Inflammatory macrophage (primary cell): ENCODE measurements at regions not wholly inside any gene's neighbourhood (a gene's known extent, or its start where the extent isn't known, plus 50 kb on each side); places are given as distances from the start of the nearest gene placed in this dataset.
"Not testable (repeated sequence)": the region's sequence is repeated elsewhere in the genome, so short reads cannot be mapped to it uniquely, and the experiment has no call there.

ENCODE experiments used
- DNase-seq, 2 donors: peaks; one replicate each; pipeline ENCODE4 v3.0.0-alpha.2; 2020 to 2022

GRCh38 chr5:114822436-114822835, 347.3 kb downstream of the TRIM36 start:
- no peak for DNase-seq

DNA sequence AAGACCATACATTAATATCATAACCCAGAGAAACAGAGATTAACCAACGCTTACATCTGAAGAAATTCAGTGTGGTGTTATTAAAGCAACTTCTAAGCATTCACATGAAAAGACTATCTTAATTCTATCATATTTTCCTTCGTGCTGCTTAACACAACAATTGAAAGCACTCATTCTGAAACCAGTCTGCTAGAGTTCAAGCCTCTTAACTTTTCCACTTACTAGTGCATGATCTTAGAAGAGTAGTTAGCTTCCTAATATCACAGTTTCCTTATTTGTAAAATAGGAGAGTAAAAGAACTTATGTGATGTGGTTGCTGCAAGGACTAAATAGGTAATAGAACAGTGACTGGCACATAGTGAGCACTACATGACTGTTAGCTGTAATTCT, 379.3 kb downstream of the TRIM36 start:
- DNase-seq, result no peak

DNA sequence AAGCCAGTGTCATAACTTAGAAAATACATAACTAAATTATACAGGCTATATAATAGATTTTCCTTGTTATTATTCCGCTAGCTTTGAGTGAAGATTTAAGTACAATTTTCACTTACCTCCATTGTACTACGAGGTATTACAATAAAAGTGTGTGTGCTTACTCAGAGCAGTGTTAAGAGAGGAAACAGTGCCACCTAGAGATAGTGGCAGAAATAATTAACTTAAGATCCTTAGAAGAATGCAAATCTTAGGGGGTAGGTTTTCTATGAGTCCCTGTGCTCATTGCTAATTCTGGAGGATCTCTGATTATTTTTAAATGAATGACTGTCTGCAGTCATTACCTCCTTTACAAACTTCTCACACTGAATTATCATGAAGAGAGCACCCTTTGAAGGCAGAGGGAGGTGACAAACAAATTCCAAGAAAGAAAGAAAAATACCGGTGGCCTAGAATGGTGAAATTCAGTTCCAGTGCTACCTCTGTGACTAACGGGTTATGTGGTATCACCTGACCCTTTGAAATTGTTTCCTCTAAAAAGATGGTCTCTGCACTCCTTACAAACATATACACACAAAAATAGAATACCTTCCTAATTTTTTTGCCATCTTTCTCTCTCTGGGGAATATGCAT, 379.8 kb downstream of the TRIM36 start:
- no peak for DNase-seq

DNA sequence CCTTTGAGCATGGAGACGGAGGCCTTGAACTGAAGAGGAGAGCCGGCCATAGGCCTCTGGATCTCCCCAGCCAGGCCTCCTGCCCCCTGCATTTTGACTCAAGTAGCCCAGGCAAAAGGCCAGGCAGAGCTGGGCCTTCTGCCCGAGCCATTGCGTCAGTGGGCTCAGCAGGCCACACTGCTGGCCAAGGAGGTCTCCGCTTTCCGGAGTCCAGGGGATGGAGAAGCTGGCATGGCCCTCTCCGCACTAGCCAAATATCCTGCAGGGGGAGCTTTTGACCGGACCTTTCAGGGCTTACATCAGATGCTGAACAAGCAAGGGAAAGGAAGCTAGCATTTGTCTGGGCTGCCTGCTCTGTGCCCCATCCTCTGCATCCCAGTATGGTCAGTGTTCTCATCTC, 386.8 kb downstream of the TRIM36 start:
- no peak for DNase-seq

DNA sequence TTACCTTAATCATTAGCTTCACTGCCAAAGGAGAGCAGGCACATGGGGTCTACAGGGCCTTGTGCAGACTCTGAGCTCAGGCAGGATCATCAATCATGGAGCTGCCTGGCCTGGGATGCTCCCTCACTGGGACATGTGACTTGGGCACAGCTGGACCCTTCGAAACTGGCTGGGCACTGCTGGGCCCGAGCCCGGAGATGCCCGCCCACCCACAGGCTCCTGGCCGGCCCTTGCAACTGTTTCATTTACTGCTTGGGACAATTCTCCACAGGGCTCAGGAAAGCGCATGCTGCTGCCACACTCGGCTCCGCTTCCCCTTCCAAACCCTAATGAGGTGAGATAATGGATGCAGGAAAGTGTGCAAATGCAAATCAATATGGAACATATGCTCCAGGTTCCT, 387.5 kb downstream of the TRIM36 start:
- no peak for DNase-seq

DNA sequence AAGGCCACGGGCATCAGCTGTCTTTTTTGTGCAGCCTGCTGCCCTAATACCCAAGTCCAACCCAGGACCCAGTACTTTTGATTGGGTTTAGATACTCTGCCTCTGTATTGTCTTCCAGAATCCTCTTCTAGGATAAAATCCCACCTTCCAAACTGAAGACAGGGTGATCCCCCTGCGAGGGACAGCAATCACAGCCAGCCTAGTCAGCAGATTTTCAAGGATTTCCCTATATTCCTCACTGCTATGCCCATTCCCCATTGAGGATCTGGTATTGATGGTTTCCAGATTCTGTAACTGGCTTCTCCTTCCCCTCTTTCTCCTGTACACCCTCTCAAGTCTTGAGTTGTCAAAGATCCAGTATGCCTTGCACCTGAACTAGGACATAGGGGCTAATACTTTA, 389.4 kb downstream of the TRIM36 start:
- no peak for DNase-seq

GRCh38 chr5:114744406-114744805, 382.5 kb downstream of the KCNN2 start:
- no peak for DNase-seq

DNA sequence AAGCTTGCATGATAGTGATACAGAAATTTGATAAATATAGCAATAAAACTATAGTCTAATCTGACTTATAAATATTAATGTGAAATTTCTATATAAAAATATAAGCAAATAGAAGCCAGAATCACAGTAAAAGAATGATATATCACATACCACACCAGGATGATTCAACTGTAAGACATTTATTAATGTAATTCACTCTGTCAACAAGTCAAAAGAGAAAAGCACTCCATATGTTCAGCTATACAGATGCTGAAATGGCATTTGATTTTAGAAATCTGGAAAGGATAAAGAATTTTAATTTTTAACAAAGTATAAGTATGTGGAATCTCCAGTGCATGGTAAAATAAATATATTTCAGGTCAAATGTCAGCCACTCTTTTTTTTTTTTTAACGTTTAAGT, 372.4 kb downstream of the KCNN2 start:
- no peak for DNase-seq

DNA sequence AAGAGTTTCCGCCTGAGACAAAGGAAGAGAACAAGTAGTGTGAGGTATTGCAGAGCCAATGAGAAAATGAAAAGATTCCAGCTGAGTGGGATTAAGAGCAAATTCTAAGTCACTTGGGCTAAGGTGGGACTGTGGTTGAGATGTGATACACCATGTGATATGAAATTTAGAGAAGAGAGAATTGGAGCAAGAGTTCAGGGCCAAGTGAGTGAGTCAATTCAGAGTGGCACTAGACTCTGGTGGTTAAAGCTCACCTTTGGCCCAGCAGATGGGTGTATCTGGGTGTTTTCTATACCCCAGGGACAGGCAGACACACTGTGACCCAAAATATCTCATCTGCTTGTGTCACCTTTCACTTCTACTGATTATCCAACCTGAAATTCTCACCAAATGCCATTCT, 368.1 kb downstream of the KCNN2 start:
- no peak for DNase-seq

DNA sequence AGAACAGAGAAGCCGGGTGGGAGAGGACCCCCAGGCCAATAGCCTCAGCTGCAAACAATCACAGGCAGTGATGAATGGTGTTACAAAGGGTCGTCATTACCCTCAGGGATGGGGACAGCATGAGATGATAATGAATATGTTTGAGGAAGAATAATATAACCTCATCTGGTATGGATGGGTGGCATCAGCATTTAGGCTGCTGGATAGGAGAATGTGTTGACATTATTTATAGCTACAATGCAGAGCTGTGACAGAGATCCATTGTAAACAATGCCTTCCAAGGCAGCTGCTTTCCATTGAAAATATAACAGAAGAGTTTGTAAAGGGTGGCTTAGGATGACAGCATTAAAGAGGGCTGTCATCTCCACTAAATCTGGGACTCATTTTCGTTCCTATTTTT, 365.5 kb downstream of the KCNN2 start:
- DNase-seq, result no peak

GRCh38 chr5:114726131-114726530, 364.3 kb downstream of the KCNN2 start:
- DNase-seq, result no peak

GRCh38 chr5:114719268-114719667, 357.4 kb downstream of the KCNN2 start:
- no peak for DNase-seq

GRCh38 chr5:114716955-114717354, 355.1 kb downstream of the KCNN2 start:
- DNase-seq, result no peak

DNA sequence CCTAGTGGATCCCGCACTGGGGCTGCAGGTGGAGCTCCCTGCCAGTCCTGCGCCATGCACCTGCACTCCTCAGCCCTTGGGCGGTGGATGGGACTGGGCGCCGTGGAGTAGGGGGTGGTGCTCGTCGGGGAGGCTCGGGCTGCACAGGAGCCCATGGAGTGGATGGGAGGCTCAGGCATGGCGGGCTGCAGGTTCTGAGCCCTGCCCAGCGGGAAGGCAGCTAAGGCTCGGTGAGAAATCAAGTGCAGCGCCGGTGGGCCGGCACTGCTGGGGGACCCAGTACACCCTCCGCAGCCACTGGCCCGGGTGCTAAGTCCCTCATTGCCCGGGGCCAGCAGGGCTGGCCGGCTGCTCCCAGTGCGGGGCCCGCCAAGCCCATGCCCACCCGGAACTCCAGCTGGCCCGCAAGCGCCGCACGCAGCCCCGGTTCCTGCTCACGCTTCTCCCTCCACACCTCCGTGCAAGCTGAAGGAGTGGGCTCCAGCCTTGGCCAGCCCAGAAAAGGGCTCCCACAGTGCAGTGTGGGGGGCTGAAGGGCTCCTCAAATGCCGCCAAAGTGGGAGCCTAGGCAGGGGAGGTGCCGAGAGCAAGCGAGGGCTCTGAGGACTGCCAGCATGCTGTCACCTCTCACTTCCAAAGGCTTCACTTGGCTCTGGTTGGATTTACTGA, 342.5 kb downstream of the KCNN2 start:
- not testable (repeated sequence) for DNase-seq

GRCh38 chr5:114702731-114703130, 340.9 kb downstream of the KCNN2 start:
- no peak for DNase-seq

DNA sequence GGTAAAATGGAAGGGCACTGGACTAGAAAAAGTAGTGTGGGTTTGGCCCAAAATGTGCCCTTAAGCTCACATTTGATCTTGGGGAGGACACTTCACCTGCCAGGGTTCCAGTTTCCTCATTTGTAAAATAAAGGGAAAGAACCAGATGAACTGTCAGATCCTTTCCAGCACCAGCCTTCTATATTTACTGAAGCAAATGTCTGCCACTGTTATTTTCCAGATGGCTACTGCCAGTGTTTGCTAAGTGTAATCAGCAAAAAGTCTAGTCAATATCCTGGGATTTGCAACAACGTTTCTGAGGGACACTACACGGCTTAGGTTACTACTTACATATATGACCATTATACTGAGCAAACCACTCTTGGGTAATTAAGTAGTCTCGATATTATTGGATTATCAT, 340.3 kb downstream of the KCNN2 start:
- DNase-seq, result no peak

GRCh38 chr5:114700823-114701222, 339.0 kb downstream of the KCNN2 start:
- DNase-seq, result no peak

DNA sequence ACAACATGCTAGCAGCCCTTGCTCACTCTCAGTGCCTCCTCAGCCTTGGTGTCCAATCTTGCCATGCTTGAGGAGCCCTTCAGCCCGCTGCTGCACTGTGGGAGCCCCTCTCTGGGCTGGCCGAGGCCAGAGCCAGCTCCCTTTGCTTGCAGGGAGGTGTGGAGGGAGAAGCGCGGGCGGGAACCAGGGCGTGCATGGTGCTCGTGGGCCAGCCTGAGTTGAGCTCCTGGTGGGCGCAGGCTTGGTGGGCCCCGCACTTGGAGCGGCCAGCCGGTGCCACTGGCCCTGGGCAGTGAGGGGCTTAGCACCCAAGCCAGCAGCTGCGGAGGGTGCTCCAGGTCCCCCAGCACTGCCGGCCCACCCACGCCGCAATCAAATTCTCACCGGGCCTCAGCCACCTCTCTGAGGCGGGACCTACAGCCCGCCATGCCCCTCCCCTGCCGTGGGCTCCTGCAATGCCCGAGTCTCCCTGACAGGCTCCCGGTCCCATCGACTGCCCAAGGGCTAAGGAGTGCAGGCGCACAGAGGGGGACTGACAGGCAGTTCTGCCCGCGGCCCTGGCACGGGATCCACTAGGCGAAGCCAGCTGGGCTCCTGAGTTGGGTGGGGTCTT, 333.5 kb downstream of the KCNN2 start:
- DNase-seq, result no peak

GRCh38 chr5:114686356-114686755, 324.5 kb downstream of the KCNN2 start:
- no peak for DNase-seq

GRCh38 chr5:114678778-114679177, 316.9 kb downstream of the KCNN2 start:
- DNase-seq, result no peak

GRCh38 chr5:114665551-114665950, 303.7 kb downstream of the KCNN2 start:
- no peak for DNase-seq

DNA sequence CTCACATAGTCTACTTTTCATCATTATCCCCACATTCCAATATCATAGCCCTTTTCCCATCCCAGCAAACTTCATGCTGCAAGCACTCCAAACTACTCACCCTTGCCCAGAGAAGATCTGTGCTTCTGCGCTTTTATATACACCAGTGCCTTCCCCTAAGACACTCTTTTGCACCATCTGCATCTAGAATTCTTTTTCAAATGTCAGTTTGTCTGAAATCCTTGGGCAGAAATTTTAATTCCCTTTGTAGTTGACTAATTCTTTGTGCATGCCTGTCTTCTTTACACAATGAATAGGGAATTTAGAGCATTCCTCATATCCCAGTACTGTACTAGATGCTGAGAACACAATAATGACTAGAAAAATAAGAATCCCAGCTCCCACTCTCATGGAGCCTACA, 298.9 kb downstream of the KCNN2 start:
- DNase-seq, result no peak

DNA sequence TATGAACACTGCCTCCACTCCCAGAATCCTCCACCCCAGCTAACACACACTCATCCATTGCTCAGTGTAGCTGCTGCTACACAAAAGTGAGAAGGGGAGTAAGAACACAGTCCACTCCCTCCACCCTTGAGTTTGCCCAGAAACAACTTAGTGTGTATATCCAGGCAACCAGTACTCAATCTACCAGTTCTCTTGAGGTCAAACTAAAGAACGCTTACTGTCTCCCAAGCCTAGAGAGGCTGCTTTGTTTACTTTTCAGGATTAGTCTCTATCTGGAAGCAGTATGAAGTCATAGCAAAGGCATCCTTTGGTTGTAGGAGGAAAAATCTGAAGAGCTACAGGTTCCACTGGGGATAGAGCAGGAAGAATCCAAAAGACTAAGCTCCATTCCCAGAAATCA, 296.3 kb downstream of the KCNN2 start:
- no peak for DNase-seq

DNA sequence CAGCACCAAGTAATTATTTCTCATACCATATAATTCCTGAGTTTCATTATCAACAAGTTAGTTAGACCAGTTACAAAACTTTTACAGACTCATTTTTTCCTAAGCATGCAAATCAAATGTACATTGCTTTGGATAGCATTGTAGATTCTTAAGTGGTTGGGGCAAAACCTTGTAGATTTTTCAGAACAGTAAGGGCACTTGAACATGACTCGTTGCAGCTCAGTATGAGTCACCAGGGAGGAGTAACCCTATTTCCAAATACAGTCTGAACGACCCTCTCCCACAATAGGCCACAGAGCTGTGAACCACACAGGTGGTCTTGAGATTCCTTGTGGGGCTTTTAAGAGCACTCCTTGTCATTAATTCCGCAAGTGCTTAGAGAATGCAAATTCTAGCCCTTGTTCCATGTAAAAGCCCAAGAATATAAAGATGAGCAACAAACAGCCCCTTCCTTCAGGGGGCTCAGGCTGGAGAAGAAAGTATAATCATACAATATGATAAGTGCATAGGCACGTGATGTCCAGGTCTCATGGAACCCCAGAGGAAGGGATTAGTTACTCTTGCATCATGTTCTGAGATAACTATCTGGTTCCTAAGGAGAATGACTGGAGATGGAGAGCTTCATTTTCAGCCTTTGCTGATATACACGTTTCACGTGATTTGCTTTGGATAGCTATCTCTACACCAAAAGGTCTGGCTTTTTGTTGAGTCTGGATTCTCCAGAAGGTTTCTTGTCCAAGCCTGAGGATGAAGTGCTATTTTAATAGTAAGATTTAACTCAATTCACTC, 295.7 kb downstream of the KCNN2 start:
- no peak for DNase-seq
